22Rv1 (cell line): ENCODE measurements at regions not wholly inside any gene's neighbourhood (a gene's known extent, or its start where the extent isn't known, plus 50 kb on each side); places are given as distances from the start of the nearest gene placed in this dataset.

Source experiments
- ZFX ChIP-seq: fragments of 450-650 bp; IDR thresholded peaks from 2 replicates; pipeline ENCODE4 v1.6.1; 2017; ENCODE audit warnings: antibody characterized with exemption, borderline replicate concordance
- TF ChIP-seq, protein P1 (sequence below): fragments of 450-650 bp; IDR thresholded peaks from 2 replicates; pipeline ENCODE4 v1.5.1; 2017; ENCODE audit warnings: mild to moderate bottlenecking

DNA sequence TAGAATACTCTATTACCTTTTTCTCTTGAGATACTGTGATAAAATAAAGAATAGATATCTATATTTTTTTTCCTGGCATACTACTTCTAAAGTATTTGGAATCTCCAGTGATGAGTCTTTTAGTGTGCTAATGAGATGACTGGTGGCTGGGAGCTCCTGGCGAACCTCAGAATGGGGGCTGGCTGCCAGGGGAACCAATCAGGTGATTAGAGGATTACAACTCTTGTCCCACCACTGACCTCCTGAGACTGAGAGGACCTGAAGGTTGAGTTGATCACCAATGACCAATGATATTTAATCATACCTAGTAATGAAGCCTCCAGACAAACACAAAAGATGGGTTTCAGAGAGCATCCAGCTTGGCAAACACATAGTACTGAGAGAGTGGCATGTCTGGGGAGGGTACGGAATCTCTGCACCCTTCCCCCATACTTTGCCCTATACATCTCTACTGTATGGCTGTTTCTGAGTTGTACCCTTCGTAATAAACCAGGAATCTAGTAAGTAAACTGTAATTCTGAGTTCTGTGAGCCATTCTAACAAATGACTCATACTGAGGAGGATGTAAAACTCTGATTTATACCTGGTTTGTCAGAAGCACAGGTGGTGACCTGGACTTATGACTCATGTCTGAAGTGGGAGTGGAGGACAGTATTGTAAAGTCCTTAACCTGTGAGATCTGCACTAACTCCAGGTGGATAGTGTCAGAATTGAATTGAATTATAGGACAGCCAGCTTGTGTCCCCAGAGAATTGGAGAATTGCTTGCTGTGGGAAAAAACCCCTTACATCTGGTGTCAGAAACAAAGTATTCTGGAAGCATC, 325.3 kb upstream of the LRRC4C start:
- TF ChIP-seq, protein P1, sequence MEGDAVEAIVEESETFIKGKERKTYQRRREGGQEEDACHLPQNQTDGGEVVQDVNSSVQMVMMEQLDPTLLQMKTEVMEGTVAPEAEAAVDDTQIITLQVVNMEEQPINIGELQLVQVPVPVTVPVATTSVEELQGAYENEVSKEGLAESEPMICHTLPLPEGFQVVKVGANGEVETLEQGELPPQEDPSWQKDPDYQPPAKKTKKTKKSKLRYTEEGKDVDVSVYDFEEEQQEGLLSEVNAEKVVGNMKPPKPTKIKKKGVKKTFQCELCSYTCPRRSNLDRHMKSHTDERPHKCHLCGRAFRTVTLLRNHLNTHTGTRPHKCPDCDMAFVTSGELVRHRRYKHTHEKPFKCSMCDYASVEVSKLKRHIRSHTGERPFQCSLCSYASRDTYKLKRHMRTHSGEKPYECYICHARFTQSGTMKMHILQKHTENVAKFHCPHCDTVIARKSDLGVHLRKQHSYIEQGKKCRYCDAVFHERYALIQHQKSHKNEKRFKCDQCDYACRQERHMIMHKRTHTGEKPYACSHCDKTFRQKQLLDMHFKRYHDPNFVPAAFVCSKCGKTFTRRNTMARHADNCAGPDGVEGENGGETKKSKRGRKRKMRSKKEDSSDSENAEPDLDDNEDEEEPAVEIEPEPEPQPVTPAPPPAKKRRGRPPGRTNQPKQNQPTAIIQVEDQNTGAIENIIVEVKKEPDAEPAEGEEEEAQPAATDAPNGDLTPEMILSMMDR, result no peak
- no peak for TF ChIP-seq ZFX
